Activated CD4-positive, CD25-positive, alpha-beta regulatory T cell treated with anti-CD3 and anti-CD28 coated beads, Interleukin-2, amount 50 U/mL, for 24 hours (primary cell): ENCODE measurements at regions not wholly inside any gene's neighbourhood (a gene's known extent, or its start where the extent isn't known, plus 50 kb on each side); places are given as distances from the start of the nearest gene placed in this dataset.

Source experiments
- ATAC-seq, 2 donors: fragments of 150-1000 bp; cut with Tn5 transposase; one replicate each; pipeline ENCODE4 v1.10.0; 2021; ENCODE audit warnings: mild to moderate bottlenecking in 1 of 2, moderate library complexity in 1 of 2

- no peak for ATAC-seq
Observed at GRCh38 chr12:126337556-126338441, 1272.6 kb downstream of the AACS start.

GRCh38 chr12:126342866-126343265 is 1277.6 kb downstream of the AACS start:
- ATAC-seq, result no peak

- ATAC-seq, result no peak
Observed at GRCh38 chr12:126343321-126343720, 1278.1 kb downstream of the AACS start.

GRCh38 chr12:126346087-126346486 is 1280.9 kb downstream of the AACS start:
- no peak for ATAC-seq

- ATAC-seq, result no peak
Observed at GRCh38 chr12:126347421-126347820, 1282.2 kb downstream of the AACS start.

- ATAC-seq, result no peak
Observed at GRCh38 chr12:126349383-126349782, 1284.1 kb downstream of the AACS start.

- no peak for ATAC-seq
Observed at GRCh38 chr12:126353604-126354003, 1288.4 kb downstream of the AACS start.

GRCh38 chr12:126354633-126355032 is 1289.4 kb downstream of the AACS start:
- ATAC-seq, result no peak

- ATAC-seq, result no peak
Observed at GRCh38 chr12:126355346-126355745, 1290.1 kb downstream of the AACS start.

GRCh38 chr12:126358806-126359205 is 1293.6 kb downstream of the AACS start:
- ATAC-seq, result no peak

GRCh38 chr12:126359216-126359615 is 1294.0 kb downstream of the AACS start:
- ATAC-seq, result no peak

- ATAC-seq, result no peak
Observed at GRCh38 chr12:126361804-126362203, 1296.6 kb downstream of the AACS start.

- no peak for ATAC-seq
Observed at GRCh38 chr12:126362493-126362892, 1297.3 kb downstream of the AACS start.

- no peak for ATAC-seq
Observed at GRCh38 chr12:126362964-126363363, 1297.7 kb downstream of the AACS start.

- no peak for ATAC-seq
Observed at GRCh38 chr12:126369487-126370463, 1304.5 kb downstream of the AACS start.

- ATAC-seq, result no peak
Observed at GRCh38 chr12:126383506-126383905, 1318.3 kb downstream of the AACS start.

- no peak for ATAC-seq
Observed at GRCh38 chr12:126384026-126384564, 1318.9 kb downstream of the AACS start.

GRCh38 chr12:126385785-126386184 is 1320.5 kb downstream of the AACS start:
- no peak for ATAC-seq

- no peak for ATAC-seq
Observed at GRCh38 chr12:126389220-126389841, 1324.1 kb downstream of the AACS start.

GRCh38 chr12:126389961-126390360 is 1324.7 kb downstream of the AACS start:
- ATAC-seq, result no peak

- no peak for ATAC-seq
Observed at GRCh38 chr12:126390969-126391566, 1325.8 kb downstream of the AACS start.

GRCh38 chr12:126396536-126396935 is 1331.3 kb downstream of the AACS start:
- ATAC-seq, result no peak
